Left ventricle myocardium inferior (tissue), 1 donor: ENCODE measurements at regions not wholly inside any gene's neighbourhood (a gene's known extent, or its start where the extent isn't known, plus 50 kb on each side); places are given as distances from the start of the nearest gene placed in this dataset.

Source experiments
- DNase-seq: peaks from one replicate; pipeline ENCODE4 v3.0.0-alpha.2; 2020
- H3K27ac ChIP-seq: fragments of 200-600 bp; replicated peaks from 2 replicates; pipeline ENCODE4 v1.8.0; 2021
- H3K27me3 ChIP-seq: fragments of 200-600 bp; 2 replicates; pipeline ENCODE4 v1.8.0; 2021; ENCODE audit warnings: low read depth
- H3K36me3 ChIP-seq: fragments of 200-600 bp; 2 replicates; pipeline ENCODE4 v1.8.0; 2021
- H3K4me1 ChIP-seq: fragments of 200-600 bp; 2 replicates; pipeline ENCODE4 v1.8.0; 2021
- H3K4me3 ChIP-seq: fragments of 200-600 bp; 2 replicates; pipeline ENCODE4 v1.8.0; 2021; ENCODE audit warnings: mild to moderate bottlenecking, moderate library complexity
- H3K9me3 ChIP-seq: fragments of 200-600 bp; replicated peaks from 2 replicates; pipeline ENCODE4 v1.8.0; 2021
- CTCF ChIP-seq: fragments of 200-600 bp; IDR thresholded peaks from 2 replicates; pipeline ENCODE4 v1.8.0; 2021; ENCODE audit warnings: antibody characterized with exemption, mild to moderate bottlenecking, borderline replicate concordance
- intact Hi-C: fragments of 100-400 bp; cut with micrococcal nuclease; formaldehyde crosslinking; loops from one replicate; pipeline ENCODE4 v1.11.0; 2022
- donor health status: DM: no; HTN: yes; CAD: no; lungs with severe emphysema.

GRCh38 chr5:99775189-99775588 is 760.0 kb upstream of the FAM174A start:
- Histone ChIP-seq H3K36me3 (no peaks in the 10 kb centered on the region), H3K4me3 (no peak overlapping the region), H3K27me3 (no peaks in the 10 kb centered on the region), H3K9me3 (no peaks in the 10 kb centered on the region), H3K27ac (no peak overlapping the region), H3K4me1 (peaks cover 13% of the 10 kb centered on the region)
- no peak for DNase-seq
- intact Hi-C loops = no loop called here
- TF ChIP-seq CTCF = no peak

- H3K27ac ChIP-seq = no peak overlapping the region
- no peak overlapping the region for H3K4me3 ChIP-seq
- no peaks in the 10 kb centered on the region for H3K27me3 ChIP-seq
- H3K4me1 ChIP-seq = peaks cover 13% of the 10 kb centered on the region
- no peaks in the 10 kb centered on the region for H3K36me3 ChIP-seq
- peaks cover 12% of the 10 kb centered on the region for H3K9me3 ChIP-seq
- no peak for DNase-seq
- intact Hi-C loops = no loop called here
- TF ChIP-seq CTCF = no peak
Observed at GRCh38 chr5:99773290-99773689, 761.9 kb upstream of the FAM174A start.

GRCh38 chr5:99771296-99771695 is 763.9 kb upstream of the FAM174A start:
- Histone ChIP-seq H3K36me3 (no peaks in the 10 kb centered on the region), H3K4me3 (no peak overlapping the region), H3K27me3 (no peaks in the 10 kb centered on the region), H3K4me1 (peaks cover 13% of the 10 kb centered on the region), H3K27ac (no peak overlapping the region), H3K9me3 (peaks cover 12% of the 10 kb centered on the region)
- intact Hi-C loops = no loop called here
- DNase-seq = no peak
- no peak for TF ChIP-seq CTCF

- no peak for DNase-seq
- H3K27ac ChIP-seq = no peak overlapping the region
- H3K4me1 ChIP-seq = no peaks in the 10 kb centered on the region
- intact Hi-C loops = no loop called here
- no peak for TF ChIP-seq CTCF
- H3K4me3 ChIP-seq = no peak overlapping the region
- H3K9me3 ChIP-seq = peaks cover 26% of the 10 kb centered on the region
- no peaks in the 10 kb centered on the region for H3K27me3 ChIP-seq
- H3K36me3 ChIP-seq = no peaks in the 10 kb centered on the region
Observed at GRCh38 chr5:99765011-99765410, 770.2 kb upstream of the FAM174A start.

GRCh38 chr5:99763021-99763774 is 772.0 kb upstream of the FAM174A start:
- intact Hi-C loops = no loop called here
- Histone ChIP-seq H3K4me3 (no peak overlapping the region), H3K27me3 (no peaks in the 10 kb centered on the region), H3K36me3 (no peaks in the 10 kb centered on the region), H3K27ac (no peak overlapping the region), H3K9me3 (peaks cover 24% of the 10 kb centered on the region), H3K4me1 (no peaks in the 10 kb centered on the region)
- no peak for DNase-seq
- TF ChIP-seq CTCF = no peak
